NCI-H774 (cell line): ENCODE measurements at regions not wholly inside any gene's neighbourhood (a gene's known extent, or its start where the extent isn't known, plus 50 kb on each side); places are given as distances from the start of the nearest gene placed in this dataset.
"Not testable (repeated sequence)": the region's sequence is repeated elsewhere in the genome, so short reads cannot be mapped to it uniquely, and the experiment has no call there.

Experiments used
- DNase-seq: peaks from one replicate; lab custom pipeline; 2025; lab: John Stamatoyannopoulos, UW

DNA sequence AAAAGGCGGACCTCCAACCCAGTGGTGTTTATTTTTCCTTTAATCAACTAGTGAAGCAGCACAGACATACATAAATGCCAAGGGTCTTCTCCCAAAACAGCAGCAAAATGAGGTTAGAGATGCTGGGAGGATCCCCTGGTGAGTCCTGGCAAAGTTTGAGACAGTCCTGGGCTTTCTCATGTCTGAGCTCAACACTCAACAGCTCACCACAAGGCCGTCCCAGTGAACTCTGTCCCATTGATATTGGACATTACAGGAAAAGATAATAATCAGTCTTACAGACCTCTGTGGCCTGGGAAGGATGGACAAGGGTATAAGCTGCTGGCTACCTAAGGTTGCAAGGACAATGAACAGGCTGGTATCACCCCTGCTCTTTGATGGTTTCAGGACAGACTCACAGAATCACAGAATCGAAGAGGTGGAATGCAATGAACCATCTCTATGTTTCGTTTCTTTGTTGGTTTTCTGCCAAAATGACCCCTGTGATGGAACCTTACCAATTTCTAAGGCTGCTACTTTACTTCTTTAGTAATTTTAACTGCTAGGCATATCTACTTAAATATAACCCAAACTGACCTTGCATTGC lies 551.8 kb downstream of the RAB28 start:
- DNase-seq: no peak

DNA sequence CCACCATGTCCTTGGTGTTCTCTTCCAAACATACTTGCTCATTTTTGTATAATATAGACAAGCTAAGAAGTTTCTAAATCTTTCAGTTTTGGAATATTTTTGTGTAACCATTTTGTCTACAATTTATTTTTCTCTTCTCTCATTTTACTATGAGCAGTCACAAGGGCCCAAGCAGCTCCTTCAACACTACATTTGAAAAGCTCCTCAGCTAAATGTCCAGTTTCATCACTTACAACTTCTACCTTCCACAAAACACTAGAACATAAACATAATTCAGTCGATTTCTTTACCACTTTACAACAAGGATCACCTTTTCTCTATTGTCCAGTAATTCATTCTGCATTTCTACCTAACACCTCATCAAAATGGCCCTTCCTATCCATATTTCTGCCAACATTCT lies 554.4 kb downstream of the RAB28 start:
- no peak for DNase-seq

DNA sequence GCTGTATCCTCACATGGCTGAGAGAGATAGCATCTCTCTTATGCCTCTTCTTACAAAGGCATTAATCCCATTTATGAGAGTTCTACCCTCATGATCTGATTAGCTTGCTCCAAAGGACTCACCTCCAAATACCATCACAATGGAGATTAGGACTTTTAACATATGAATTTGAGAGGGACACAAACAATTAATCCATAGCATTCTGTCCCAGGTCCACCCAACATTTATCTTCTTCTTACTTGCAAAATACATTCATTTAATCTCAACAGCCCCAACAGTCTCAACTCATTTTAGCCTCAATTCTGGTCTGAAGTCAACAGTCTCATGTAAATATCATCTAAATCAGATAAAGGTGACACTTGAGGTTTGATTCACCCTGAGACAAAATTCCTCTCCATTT lies 555.4 kb downstream of the RAB28 start:
- DNase-seq: no peak

DNA sequence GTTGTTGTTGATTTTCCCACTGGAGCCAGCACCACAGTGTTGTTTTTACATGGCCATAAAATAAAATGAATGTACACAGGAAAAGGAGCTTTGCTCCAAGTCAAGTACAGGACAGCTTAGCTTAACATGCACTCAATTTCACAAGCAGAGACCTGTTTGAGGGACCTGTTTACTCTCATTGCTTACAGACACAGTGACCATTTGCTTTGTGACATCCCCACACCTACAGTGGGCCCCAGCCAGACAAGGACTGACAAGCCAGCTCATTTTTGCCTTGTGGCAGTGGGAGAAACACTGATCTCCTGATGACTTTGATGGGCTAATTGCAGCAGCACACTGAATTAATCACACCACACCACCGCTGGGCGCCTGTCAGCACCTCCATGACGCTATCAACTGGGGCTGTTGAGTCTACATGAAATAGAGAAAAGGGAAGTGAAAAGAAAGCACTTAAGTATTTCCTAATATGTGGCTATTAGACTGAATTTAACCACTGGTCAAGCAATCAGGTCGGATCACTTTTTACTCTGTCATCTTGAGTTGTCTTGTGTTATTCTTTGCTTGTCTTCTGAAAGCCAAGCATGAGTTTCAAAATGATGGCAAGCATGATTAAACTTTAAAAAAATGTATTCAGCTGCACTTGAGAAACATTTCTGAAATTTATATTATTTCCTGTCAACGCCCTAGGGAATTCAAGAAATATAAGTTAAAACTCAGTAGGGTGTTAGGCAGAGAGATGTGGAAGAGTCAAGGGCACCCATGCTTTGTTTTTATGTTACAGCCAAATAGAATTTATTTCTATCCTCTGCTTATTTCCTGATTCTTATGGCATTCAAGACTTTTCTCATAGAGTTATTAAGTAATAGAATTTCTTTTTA lies 557.7 kb downstream of the RAB28 start:
- no peak for DNase-seq

DNA sequence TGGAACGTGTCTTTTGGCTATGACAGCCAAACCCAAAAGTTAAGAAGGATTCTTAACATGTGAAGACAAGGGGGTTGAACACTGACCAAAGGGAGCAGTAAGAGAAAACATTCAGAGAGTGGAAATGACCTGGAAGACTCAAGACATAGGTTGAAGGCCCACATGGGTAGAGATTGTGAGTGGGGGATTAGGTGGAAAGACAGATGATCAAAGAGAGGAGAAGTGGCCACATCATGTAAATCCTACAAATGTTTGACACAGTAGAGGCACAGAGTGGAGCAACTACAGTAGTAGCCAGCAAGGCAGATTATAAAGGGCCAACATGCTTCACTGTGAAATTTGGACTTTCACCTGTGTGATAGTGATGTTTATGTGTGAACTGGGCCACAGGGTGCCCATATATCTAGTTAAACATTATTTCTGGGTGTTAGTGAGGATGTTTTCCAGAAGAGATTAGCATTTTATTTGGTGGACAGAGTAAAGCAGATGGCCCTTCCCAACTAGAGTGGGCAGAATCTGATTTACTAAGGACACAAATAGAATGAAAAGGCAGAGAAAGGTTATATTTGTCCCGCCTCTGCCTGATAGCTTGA lies 559.3 kb downstream of the RAB28 start:
- DNase-seq: no peak

DNA sequence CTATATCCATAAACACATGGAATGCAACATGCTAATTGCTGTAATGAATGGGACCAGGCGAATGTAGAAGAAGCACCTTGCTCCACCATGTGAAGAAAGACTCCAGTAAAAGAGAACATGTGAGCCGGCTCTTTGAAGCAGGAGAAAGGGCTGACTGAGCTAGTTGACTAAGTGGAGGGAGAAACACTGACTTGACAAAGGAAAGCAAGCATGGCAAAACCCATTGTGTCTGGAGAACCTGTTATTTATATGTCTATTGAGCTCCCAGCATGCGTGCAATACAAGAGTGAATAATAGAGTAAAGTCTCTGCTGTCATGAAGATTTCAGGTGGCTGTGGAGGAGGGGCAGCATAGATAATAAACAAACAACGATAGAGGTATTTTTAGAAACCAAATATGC lies 559.9 kb downstream of the RAB28 start:
- no peak for DNase-seq

DNA sequence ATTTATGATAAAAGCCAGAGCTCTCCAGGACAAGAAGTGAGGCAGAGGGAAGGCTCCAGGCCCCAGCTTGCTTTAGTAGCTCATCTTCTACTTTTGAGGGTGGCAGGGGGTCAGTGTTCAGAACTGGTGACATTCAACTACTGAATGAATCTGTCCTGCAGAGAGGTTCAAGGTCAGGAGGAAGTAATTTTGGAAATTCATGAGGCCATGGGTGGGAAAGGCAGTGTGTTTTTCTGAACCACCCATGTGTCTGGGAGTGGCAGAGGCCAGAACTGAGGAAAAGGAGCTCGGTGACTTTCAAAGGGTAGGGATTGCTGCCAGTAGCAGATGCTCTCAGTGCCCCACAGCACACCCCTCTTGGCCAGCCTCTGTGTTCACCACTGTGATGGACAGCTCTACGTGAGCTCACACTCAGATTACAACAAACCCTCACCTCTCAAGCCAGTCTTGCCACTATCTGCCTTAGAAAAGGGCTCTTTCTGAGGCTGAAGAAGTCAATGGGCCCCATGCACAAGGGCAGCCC lies 571.2 kb downstream of the RAB28 start:
- no peak for DNase-seq

DNA sequence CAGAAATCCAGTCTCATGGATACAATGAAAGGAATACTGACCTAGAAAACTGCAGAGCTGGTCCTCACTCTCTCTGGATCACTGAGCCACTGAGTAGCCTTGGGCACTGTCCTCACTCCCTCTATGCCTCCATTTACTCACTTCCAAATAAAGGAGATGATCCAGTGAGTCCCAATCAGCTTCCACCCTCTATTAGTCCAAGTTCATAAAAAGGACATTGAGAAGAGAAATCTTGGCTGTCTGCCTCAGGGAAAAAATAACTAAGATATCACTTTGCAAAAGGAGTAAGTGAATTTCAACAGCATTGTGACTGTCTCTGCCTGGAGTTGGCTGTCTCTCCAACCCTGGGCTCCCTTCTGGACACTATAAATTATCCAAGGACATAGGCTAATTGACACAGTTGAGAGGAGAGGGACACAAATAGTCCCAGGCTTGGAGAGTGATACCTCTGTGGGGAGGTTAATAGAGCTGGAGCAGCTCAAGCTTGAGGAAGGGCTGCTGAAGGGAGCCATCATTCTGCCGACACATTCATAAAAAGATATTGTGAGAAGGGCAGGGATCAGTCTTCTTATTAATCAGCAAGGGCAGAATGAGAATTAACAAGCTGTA lies 572.3 kb downstream of the RAB28 start:
- DNase-seq: no peak

DNA sequence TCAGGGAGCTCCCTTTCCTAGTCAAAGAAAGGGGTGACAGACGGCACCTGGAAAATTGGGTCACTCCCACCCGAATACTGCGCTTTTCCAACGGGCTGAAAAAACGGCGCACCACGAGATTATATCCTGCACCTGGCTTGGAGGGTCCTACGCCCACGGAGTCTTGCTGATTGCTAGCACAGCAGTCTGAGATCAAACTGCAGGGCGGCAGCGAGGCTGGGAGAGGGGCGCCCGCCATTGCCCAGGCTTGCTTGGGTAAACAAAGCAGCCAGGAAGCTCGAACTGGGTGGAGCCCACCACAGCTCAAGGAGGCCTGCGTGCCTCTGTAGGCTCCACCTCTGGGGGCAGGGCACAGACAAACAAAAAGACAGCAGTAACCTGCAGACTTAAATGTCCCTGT lies 580.5 kb downstream of the RAB28 start:
- not testable (repeated sequence) for DNase-seq

DNA sequence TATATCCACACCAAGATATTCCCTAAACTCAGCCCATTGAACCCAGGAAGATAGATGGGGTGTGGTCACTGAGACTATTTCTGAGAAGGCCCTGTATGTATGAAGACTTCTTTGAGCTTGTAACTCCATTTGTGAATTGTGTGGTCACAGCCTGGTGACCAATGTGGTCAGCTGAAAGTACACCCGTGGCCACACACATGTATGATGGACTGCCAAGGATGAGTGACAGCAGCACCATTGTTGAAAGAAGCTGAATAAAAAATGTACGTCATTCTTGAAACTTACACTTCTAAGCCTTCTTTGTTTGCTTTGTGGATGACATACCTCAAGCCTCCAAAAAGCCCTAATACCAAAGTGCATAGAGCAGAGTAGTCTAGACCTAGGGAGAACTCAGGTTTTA lies 581.4 kb downstream of the RAB28 start:
- DNase-seq: no peak

DNA sequence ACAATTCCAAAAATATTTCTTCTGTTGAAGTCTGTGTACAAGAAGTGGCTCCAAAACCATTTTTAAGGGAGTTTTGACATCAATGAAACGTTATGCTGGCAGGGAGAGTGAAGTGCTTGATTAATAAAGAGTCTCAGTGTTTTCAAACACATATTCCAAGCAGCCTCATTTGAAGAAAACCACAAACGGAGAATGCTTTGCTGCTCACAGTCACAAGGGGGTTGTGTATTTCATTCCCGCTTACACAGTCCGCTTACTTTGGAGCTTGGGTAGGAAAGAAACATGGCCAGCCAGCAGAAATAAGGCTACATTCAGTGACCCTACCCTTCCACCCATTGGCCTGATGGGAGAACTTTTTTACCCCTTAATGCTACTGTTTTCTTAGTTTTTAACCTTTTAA lies 586.2 kb downstream of the RAB28 start:
- no peak for DNase-seq

DNA sequence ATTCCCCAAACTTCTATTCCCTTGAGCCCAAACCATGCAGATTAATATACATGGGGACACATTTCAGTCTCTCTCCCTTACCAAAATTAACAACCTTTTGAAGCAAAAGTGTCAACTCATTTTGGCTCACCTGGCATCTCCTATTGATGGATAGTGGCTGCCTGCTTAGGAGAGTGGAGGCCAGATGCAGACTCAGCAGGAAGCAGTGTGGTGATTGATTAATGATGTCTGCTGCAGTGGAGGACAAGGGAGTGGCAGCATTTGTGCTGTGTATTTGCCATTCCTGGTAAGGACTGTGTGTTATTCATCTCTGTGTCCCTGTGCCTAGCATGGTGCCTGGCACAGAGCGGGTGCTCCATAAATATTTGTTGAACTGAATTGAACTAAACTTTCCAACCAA lies 590.1 kb downstream of the RAB28 start:
- no peak for DNase-seq

DNA sequence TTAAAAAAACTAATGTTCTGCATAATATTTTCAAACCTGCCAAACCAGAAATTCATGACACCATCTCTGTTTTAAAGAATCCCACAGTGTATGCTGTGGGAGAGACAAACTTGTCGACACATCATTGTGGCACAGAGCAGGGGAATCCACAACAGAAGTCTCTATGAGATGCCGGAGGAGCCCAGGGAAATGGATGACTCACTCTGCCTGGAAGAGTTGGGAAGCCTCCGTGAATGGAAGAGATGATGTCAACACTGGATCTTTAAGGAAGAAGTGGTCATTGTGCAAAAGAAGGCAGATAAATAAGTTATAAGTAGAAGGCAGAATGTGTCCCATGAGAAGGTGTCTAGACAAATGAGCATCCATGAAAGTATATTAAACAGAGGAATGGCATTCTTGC lies 595.1 kb downstream of the RAB28 start:
- no peak for DNase-seq

DNA sequence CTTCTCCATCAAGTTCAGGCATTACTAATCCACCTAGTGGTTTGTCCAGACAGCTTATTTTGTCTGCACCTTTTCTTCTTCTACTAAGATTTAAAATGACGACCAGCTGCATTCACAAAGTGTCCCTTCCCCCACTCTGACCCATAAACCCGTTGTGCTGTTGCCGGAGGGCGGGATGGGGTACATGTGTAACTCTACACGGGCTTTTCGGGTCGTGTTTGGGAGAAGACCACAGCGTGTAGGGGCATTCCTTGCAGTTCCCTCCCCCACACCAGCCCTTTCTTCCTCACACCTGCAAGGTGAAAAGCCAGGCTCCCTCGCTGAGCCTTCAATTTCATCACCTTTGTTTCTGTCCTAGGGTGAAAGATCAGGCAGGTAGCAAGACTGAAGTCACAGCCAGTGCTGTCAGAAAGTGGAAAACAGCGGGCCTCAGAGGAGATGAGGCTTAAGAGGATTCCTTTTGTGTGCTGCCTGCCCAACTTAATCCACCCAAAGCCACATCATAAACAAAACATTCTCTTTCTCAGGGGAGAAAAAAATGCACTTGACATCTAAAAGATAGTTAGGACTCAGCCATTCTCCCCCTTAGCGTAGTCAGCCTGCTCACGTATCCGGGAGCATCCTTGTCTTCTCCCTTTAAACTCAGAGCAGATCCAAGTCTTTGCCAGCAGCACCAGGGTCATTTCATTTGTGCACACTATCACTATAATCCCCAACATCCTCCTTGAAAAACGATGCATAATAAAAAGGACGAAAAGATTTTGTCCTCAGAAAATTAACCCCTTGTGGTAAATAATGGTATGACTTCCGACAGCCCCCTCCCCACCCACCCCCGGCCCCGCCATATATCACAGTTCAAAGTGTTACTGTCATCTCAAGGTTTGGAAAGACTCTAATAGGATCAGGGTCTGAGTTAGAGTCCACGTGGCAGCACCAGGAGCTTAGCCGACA lies 599.0 kb downstream of the RAB28 start:
- no peak for DNase-seq

DNA sequence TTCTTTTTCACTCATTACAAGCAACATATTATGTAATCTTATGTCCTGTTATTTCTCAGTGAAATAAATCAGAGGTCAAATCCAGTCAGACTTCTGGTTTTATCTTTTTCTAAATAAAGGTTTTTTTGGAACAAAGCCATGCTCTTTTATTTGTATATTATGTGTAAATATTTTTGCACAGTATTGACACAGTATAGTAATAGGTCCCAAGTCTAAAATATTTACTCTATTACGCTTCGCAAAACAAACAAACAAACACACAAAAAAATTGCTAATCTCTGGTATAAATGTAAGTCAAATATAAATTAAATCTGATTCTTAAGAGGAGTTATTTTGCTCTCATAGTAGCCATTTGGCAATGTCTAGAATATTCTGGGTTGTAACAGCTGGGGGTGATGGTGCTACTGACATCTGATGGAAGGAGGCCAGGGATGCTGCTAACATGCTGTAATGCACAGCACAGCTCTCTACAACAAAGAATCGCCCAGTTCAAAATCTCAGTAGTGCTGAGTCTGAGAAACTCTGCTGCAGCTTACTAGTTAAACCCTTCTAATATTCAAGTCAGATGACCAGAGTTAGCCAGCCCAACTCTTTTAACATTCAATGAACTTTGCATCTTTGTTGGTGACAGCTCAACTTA lies 602.1 kb downstream of the RAB28 start:
- DNase-seq: no peak

DNA sequence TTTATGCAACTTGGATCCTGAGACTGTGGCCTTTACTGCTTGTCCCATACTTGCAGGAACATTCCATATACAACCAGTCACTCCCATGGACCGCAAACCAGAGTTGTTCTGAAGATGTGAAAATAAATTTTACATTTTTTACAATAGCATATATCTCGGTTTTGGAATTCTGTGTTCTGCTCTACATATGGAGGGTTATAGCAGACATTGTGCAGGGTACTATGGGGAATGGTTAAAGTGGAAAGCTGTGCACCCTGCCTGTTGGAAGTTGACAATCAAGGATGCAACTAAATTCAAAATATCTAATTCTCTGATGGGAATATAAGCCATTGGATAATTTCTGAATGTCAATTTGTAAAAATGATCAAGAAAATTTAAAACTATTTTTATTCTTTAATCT lies 603.3 kb downstream of the RAB28 start:
- DNase-seq: no peak

DNA sequence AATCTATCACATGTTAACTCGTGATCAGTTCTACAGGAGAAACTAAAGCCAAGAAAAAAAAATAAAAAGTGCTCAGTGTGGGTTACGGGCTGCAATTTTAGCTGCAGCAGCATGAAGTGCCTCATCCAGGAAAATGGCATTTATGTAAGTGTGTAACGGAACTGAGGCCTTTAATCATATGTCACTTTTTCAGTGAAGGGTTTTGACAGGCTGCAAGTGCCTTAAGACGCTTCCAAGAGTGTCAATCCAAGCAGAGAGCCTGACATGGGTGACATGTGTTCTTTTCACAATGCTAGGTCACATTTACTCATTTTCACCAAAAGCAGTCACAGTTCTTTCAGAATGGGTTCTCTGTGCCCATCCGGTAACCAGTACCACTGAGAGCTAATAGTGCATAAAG lies 604.6 kb downstream of the RAB28 start:
- no peak for DNase-seq

DNA sequence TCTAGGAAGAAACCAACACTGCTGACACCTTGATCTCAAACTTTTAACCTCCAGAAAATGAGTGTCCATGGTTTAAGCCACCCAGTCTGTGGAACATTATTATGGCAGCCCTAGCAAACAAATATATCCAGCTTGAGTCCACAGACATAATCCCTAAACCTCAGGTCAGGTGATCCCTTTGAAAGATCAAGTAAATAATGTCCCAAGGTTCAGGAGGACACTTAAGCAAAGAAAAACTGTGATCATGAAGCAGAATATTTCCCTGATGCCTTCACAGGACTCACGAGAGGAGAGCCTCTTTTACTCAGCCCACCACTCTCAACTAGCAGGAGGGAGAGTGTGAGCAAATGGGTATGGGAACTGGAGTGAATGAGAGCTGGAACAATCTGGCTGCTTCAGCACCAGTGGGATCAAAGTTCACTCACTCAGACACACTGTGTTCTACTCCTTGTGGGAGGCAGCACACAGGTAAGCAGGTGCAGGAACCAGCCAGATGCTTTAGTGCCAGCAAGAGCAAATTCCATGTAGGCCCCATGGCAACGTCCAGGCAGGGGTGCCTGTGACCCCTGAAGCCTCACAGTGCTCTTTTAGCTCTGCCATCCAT lies 608.4 kb downstream of the RAB28 start:
- DNase-seq: no peak

DNA sequence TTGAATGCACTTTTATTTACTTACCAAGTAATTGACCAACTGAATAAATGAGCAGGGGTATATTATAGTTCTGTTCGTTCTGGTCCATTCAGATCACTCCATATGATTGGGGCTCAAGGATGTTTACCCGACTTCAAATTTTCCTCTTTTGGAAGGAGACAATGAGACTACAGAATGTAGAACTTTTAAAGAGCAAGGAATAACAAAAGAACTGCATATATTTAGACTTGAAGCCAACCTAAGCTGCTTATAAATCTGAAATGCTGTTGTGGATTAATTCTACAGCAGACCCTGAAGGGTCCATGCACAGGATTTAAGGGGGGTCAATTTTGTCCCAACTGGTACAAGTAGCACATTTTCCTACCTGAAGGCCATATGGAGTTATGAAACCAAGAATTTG lies 610.8 kb downstream of the RAB28 start:
- no peak for DNase-seq

DNA sequence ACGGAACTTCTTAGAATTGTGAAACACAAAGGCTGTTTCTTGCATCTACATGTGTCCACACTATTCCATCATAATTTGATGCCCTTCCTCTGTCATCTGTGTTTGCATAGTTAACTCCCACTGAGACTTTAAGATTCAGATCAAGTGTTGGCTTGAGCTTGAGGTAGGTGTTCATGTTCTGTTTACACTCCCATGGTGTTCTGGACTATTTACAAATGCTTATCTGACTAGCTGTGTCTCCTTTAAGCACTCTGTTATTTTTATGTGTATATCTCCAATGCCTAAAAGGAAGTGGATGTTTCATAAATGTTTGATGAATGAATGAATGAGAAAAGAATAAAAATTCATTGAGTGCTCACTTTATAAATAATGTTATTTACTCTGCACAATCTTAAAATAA lies 622.7 kb downstream of the RAB28 start:
- DNase-seq: no peak
